ENCODE measurements at regions not wholly inside any gene's neighbourhood (a gene's known extent, or its start where the extent isn't known, plus 50 kb on each side); places are given as distances from the start of the nearest gene placed in this dataset.

GRCh38 chr16:54591816-54592246 is 305.2 kb upstream of the IRX3 start:
- FAIRE-seq = no peak
- no peaks in the 10 kb centered on the region for H3K4me1 ChIP-seq (ENCODE audit: control insufficient read depth in 2 of 3, insufficient read depth in 2 of 3, low read depth in 1 of 3, low read length in 3 of 3)
- no peak overlapping the region for H3K27ac ChIP-seq (ENCODE audit: low read depth in 2 of 2, low read length in 2 of 2)
- no peaks in the 10 kb centered on the region for H3K36me3 ChIP-seq (ENCODE audit: control insufficient read depth in 2 of 3, insufficient read depth in 3 of 3, low read length in 3 of 3)
- H3K27me3 ChIP-seq (ENCODE audit: control insufficient read depth, insufficient read depth, low read length) = no peaks in the 10 kb centered on the region
- intact Hi-C loops (cut with DNase I) = no loop called here
- no peak for TF ChIP-seq CTCF (IDR thresholded peaks at IDR 0.05; ENCODE audit: borderline replicate concordance, extremely low read depth, insufficient read depth)
- no peak overlapping the region for H3K4me3 ChIP-seq (ENCODE audit: low read length in 3 of 3)
- no peak overlapping the region for H3K9ac ChIP-seq (ENCODE audit: low read length in 3 of 3)
- DNase-seq = no peak
- H3K9me3 ChIP-seq (ENCODE audit: control insufficient read depth in 2 of 3, insufficient read depth in 1 of 3, low read length in 3 of 3) = no peaks in the 10 kb centered on the region

GRCh38 chr16:54590836-54591235 is 304.2 kb upstream of the IRX3 start:
- Histone ChIP-seq H3K4me3 (ENCODE audit: low read length in 3 of 3) (no peak overlapping the region), H3K36me3 (ENCODE audit: control insufficient read depth in 2 of 3, insufficient read depth in 3 of 3, low read length in 3 of 3) (no peaks in the 10 kb centered on the region), H3K9me3 (ENCODE audit: control insufficient read depth in 2 of 3, insufficient read depth in 1 of 3, low read length in 3 of 3) (no peaks in the 10 kb centered on the region), H3K9ac (ENCODE audit: low read length in 3 of 3) (no peak overlapping the region), H3K27ac (ENCODE audit: low read depth in 2 of 2, low read length in 2 of 2) (no peak overlapping the region), H3K27me3 (ENCODE audit: control insufficient read depth, insufficient read depth, low read length) (no peaks in the 10 kb centered on the region), H3K4me1 (ENCODE audit: control insufficient read depth in 2 of 3, insufficient read depth in 2 of 3, low read depth in 1 of 3, low read length in 3 of 3) (no peaks in the 10 kb centered on the region)
- intact Hi-C loops (cut with DNase I) = no loop called here
- no peak for TF ChIP-seq CTCF (IDR thresholded peaks at IDR 0.05; ENCODE audit: borderline replicate concordance, extremely low read depth, insufficient read depth)
- FAIRE-seq (no peak), DNase-seq (no peak)

GRCh38 chr16:54589326-54589725 is 302.7 kb upstream of the IRX3 start:
- no peak for TF ChIP-seq CTCF (IDR thresholded peaks at IDR 0.05; ENCODE audit: borderline replicate concordance, extremely low read depth, insufficient read depth)
- no peaks in the 10 kb centered on the region for H3K36me3 ChIP-seq (ENCODE audit: control insufficient read depth in 2 of 3, insufficient read depth in 3 of 3, low read length in 3 of 3)
- no peaks in the 10 kb centered on the region for H3K27me3 ChIP-seq (ENCODE audit: control insufficient read depth, insufficient read depth, low read length)
- no peaks in the 10 kb centered on the region for H3K9me3 ChIP-seq (ENCODE audit: control insufficient read depth in 2 of 3, insufficient read depth in 1 of 3, low read length in 3 of 3)
- H3K4me3 ChIP-seq (ENCODE audit: low read length in 3 of 3) = no peak overlapping the region
- no peak overlapping the region for H3K9ac ChIP-seq (ENCODE audit: low read length in 3 of 3)
- intact Hi-C loops (cut with DNase I) = no loop called here
- H3K4me1 ChIP-seq (ENCODE audit: control insufficient read depth in 2 of 3, insufficient read depth in 2 of 3, low read depth in 1 of 3, low read length in 3 of 3) = no peaks in the 10 kb centered on the region
- DNase-seq (no peak), FAIRE-seq (no peak)
- H3K27ac ChIP-seq (ENCODE audit: low read depth in 2 of 2, low read length in 2 of 2) = no peak overlapping the region

- H3K27me3 ChIP-seq (ENCODE audit: control insufficient read depth, insufficient read depth, low read length) = no peaks in the 10 kb centered on the region
- H3K4me1 ChIP-seq (ENCODE audit: control insufficient read depth in 2 of 3, insufficient read depth in 2 of 3, low read depth in 1 of 3, low read length in 3 of 3) = no peaks in the 10 kb centered on the region
- FAIRE-seq = no peak
- no peaks in the 10 kb centered on the region for H3K9me3 ChIP-seq (ENCODE audit: control insufficient read depth in 2 of 3, insufficient read depth in 1 of 3, low read length in 3 of 3)
- no peak overlapping the region for H3K27ac ChIP-seq (ENCODE audit: low read depth in 2 of 2, low read length in 2 of 2)
- no peak overlapping the region for H3K4me3 ChIP-seq (ENCODE audit: low read length in 3 of 3)
- intact Hi-C loops (cut with DNase I) = no loop called here
- DNase-seq = no peak
- TF ChIP-seq CTCF (IDR thresholded peaks at IDR 0.05; ENCODE audit: borderline replicate concordance, extremely low read depth, insufficient read depth) = no peak
- H3K36me3 ChIP-seq (ENCODE audit: control insufficient read depth in 2 of 3, insufficient read depth in 3 of 3, low read length in 3 of 3) = no peaks in the 10 kb centered on the region
- no peak overlapping the region for H3K9ac ChIP-seq (ENCODE audit: low read length in 3 of 3)
Observed at GRCh38 chr16:54588026-54588425, 301.4 kb upstream of the IRX3 start.
